GM03348 (cell line): ENCODE measurements at regions not wholly inside any gene's neighbourhood (a gene's known extent, or its start where the extent isn't known, plus 50 kb on each side); places are given as distances from the start of the nearest gene placed in this dataset.
A peak's percentile ranks its signal among the peaks of the same experiment; 100 is the strongest.

Experiments used
- DNase-seq: peaks from one replicate; pipeline ENCODE4 v3.0.0; 2012; ENCODE audit warnings: low spot score

- no peak for DNase-seq
These were observed 712.1 kb downstream of the TBC1D32 start for GRCh38 chr6:120622127-120622631.

GRCh38 chr6:120620900-120621299 lies 713.4 kb downstream of the TBC1D32 start:
- DNase-seq = no peak

- no peak for DNase-seq
These were observed 719.0 kb downstream of the TBC1D32 start for GRCh38 chr6:120615238-120615637.

GRCh38 chr6:120614723-120615122 lies 719.6 kb downstream of the TBC1D32 start:
- no peak for DNase-seq

- peak; percentile 5 for DNase-seq
These were observed 725.5 kb downstream of the TBC1D32 start for GRCh38 chr6:120608826-120609225.

GRCh38 chr6:120606743-120607142 lies 727.5 kb downstream of the TBC1D32 start:
- no peak for DNase-seq

- no peak for DNase-seq
These were observed 729.8 kb downstream of the TBC1D32 start for GRCh38 chr6:120604510-120604909.

- DNase-seq = no peak
These were observed 743.7 kb downstream of the TBC1D32 start for GRCh38 chr6:120590611-120591010.

GRCh38 chr6:120588424-120588823 lies 745.9 kb downstream of the TBC1D32 start:
- no peak for DNase-seq

- DNase-seq = no peak
These were observed 746.9 kb downstream of the TBC1D32 start for GRCh38 chr6:120587381-120587780.

- DNase-seq = no peak
These were observed 750.0 kb downstream of the TBC1D32 start for GRCh38 chr6:120584111-120584760.

GRCh38 chr6:120576061-120576460 lies 758.2 kb downstream of the TBC1D32 start:
- DNase-seq = no peak

GRCh38 chr6:120569714-120570113 lies 764.6 kb downstream of the TBC1D32 start:
- DNase-seq = no peak

GRCh38 chr6:120564779-120565178 lies 769.5 kb downstream of the TBC1D32 start:
- DNase-seq = no peak

- no peak for DNase-seq
These were observed 776.0 kb downstream of the TBC1D32 start for GRCh38 chr6:120558294-120558693.

GRCh38 chr6:120557554-120557953 lies 776.7 kb downstream of the TBC1D32 start:
- DNase-seq = no peak

GRCh38 chr6:120556491-120556890 lies 777.8 kb downstream of the TBC1D32 start:
- DNase-seq = no peak

- DNase-seq = no peak
These were observed 780.9 kb downstream of the TBC1D32 start for GRCh38 chr6:120553353-120553752.

- no peak for DNase-seq
These were observed 788.9 kb downstream of the TBC1D32 start for GRCh38 chr6:120545353-120545752.

- DNase-seq = no peak
These were observed 799.3 kb downstream of the TBC1D32 start for GRCh38 chr6:120534954-120535353.

GRCh38 chr6:120526576-120526975 lies 807.7 kb downstream of the TBC1D32 start:
- DNase-seq = no peak

- DNase-seq = no peak
These were observed 819.7 kb downstream of the TBC1D32 start for GRCh38 chr6:120514544-120514943.

- no peak for DNase-seq
These were observed 822.6 kb downstream of the TBC1D32 start for GRCh38 chr6:120511712-120512111.

- DNase-seq = no peak
These were observed 835.6 kb downstream of the TBC1D32 start for GRCh38 chr6:120498711-120499110.
